ENCODE measurements at regions not wholly inside any gene's neighbourhood (a gene's known extent, or its start where the extent isn't known, plus 50 kb on each side); places are given as distances from the start of the nearest gene placed in this dataset.

- H3K4me1 ChIP-seq (ENCODE audit: control insufficient read depth, insufficient read depth, low read length): no peaks in the 10 kb centered on the region
- H3K27me3 ChIP-seq (ENCODE audit: control insufficient read depth, insufficient read depth, low read length): no peaks in the 10 kb centered on the region
- no peak overlapping the region for H3K4me3 ChIP-seq (ENCODE audit: low read length)
- no peaks in the 10 kb centered on the region for H3K9me3 ChIP-seq (ENCODE audit: control insufficient read depth, insufficient read depth, low read length)
- H3K27ac ChIP-seq (ENCODE audit: low read length): no peak overlapping the region
- no CpG with 5 or more reads among the region's 2 CpGs for WGBS (ENCODE audit: insufficient coverage, insufficient read length)
- no peak for DNase-seq (ENCODE audit: low read depth, low spot score)
- no peaks in the 10 kb centered on the region for H3K36me3 ChIP-seq (ENCODE audit: control insufficient read depth, insufficient read depth, low read length)
Observed at GRCh38 chr13:80059789-80060188, 281.1 kb downstream of the SPRY2 start.

GRCh38 chr13:80058626-80059025, 282.3 kb downstream of the SPRY2 start:
- no peaks in the 10 kb centered on the region for H3K4me1 ChIP-seq (ENCODE audit: control insufficient read depth, insufficient read depth, low read length)
- no peaks in the 10 kb centered on the region for H3K27me3 ChIP-seq (ENCODE audit: control insufficient read depth, insufficient read depth, low read length)
- WGBS (ENCODE audit: insufficient coverage, insufficient read length): no CpG with 5 or more reads among the region's 4 CpGs
- no peak overlapping the region for H3K27ac ChIP-seq (ENCODE audit: low read length)
- no peak for DNase-seq (ENCODE audit: low read depth, low spot score)
- H3K4me3 ChIP-seq (ENCODE audit: low read length): no peak overlapping the region
- H3K9me3 ChIP-seq (ENCODE audit: control insufficient read depth, insufficient read depth, low read length): no peaks in the 10 kb centered on the region
- H3K36me3 ChIP-seq (ENCODE audit: control insufficient read depth, insufficient read depth, low read length): no peaks in the 10 kb centered on the region

- no peaks in the 10 kb centered on the region for H3K9me3 ChIP-seq (ENCODE audit: control insufficient read depth, insufficient read depth, low read length)
- no peak for DNase-seq (ENCODE audit: low read depth, low spot score)
Observed at GRCh38 chr13:80055847-80056246, 285.1 kb downstream of the SPRY2 start.

GRCh38 chr13:80054806-80055205, 286.1 kb downstream of the SPRY2 start:
- Histone ChIP-seq H3K4me1 (ENCODE audit: control insufficient read depth, insufficient read depth, low read length) (no peaks in the 10 kb centered on the region), H3K36me3 (ENCODE audit: control insufficient read depth, insufficient read depth, low read length) (no peaks in the 10 kb centered on the region), H3K4me3 (ENCODE audit: low read length) (no peak overlapping the region), H3K9me3 (ENCODE audit: control insufficient read depth, insufficient read depth, low read length) (no peaks in the 10 kb centered on the region), H3K27me3 (ENCODE audit: control insufficient read depth, insufficient read depth, low read length) (no peaks in the 10 kb centered on the region), H3K27ac (ENCODE audit: low read length) (no peak overlapping the region)
- no peak for DNase-seq (ENCODE audit: low read depth, low spot score)
- WGBS (ENCODE audit: insufficient coverage, insufficient read length): no CpG with 5 or more reads among the region's 3 CpGs

More at GRCh38 chr13:80055847-80056246, 285.1 kb downstream of the SPRY2 start:
- no CpG with 5 or more reads among the region's 4 CpGs for WGBS (ENCODE audit: insufficient coverage, insufficient read length)
- H3K36me3 ChIP-seq (ENCODE audit: control insufficient read depth, insufficient read depth, low read length): no peaks in the 10 kb centered on the region
- no peak overlapping the region for H3K4me3 ChIP-seq (ENCODE audit: low read length)
- H3K4me1 ChIP-seq (ENCODE audit: control insufficient read depth, insufficient read depth, low read length): no peaks in the 10 kb centered on the region
- no peak overlapping the region for H3K27ac ChIP-seq (ENCODE audit: low read length)
- H3K27me3 ChIP-seq (ENCODE audit: control insufficient read depth, insufficient read depth, low read length): no peaks in the 10 kb centered on the region

- Histone ChIP-seq H3K9me3 (ENCODE audit: control insufficient read depth, insufficient read depth, low read length) (no peaks in the 10 kb centered on the region), H3K4me3 (ENCODE audit: low read length) (no peak overlapping the region), H3K36me3 (ENCODE audit: control insufficient read depth, insufficient read depth, low read length) (no peaks in the 10 kb centered on the region), H3K27me3 (ENCODE audit: control insufficient read depth, insufficient read depth, low read length) (no peaks in the 10 kb centered on the region), H3K27ac (ENCODE audit: low read length) (no peak overlapping the region), H3K4me1 (ENCODE audit: control insufficient read depth, insufficient read depth, low read length) (no peaks in the 10 kb centered on the region)
- DNase-seq (ENCODE audit: low read depth, low spot score): no peak
Observed at GRCh38 chr13:80052286-80052685, 288.6 kb downstream of the SPRY2 start.

- DNase-seq (ENCODE audit: low read depth, low spot score): no peak
- no peak overlapping the region for H3K4me3 ChIP-seq (ENCODE audit: low read length)
- no peak overlapping the region for H3K27ac ChIP-seq (ENCODE audit: low read length)
- no peaks in the 10 kb centered on the region for H3K4me1 ChIP-seq (ENCODE audit: control insufficient read depth, insufficient read depth, low read length)
- no peaks in the 10 kb centered on the region for H3K36me3 ChIP-seq (ENCODE audit: control insufficient read depth, insufficient read depth, low read length)
- no CpG with 5 or more reads among the region's 1 CpG for WGBS (ENCODE audit: insufficient coverage, insufficient read length)
- H3K27me3 ChIP-seq (ENCODE audit: control insufficient read depth, insufficient read depth, low read length): no peaks in the 10 kb centered on the region
- H3K9me3 ChIP-seq (ENCODE audit: control insufficient read depth, insufficient read depth, low read length): no peaks in the 10 kb centered on the region
Observed at GRCh38 chr13:80050252-80050651, 290.7 kb downstream of the SPRY2 start.

- H3K4me3 ChIP-seq (ENCODE audit: low read length): no peak overlapping the region
- H3K9me3 ChIP-seq (ENCODE audit: control insufficient read depth, insufficient read depth, low read length): no peaks in the 10 kb centered on the region
- no peak overlapping the region for H3K27ac ChIP-seq (ENCODE audit: low read length)
- no peaks in the 10 kb centered on the region for H3K4me1 ChIP-seq (ENCODE audit: control insufficient read depth, insufficient read depth, low read length)
- no peak for DNase-seq (ENCODE audit: low read depth, low spot score)
- H3K36me3 ChIP-seq (ENCODE audit: control insufficient read depth, insufficient read depth, low read length): no peaks in the 10 kb centered on the region
- no peaks in the 10 kb centered on the region for H3K27me3 ChIP-seq (ENCODE audit: control insufficient read depth, insufficient read depth, low read length)
- no CpG with 5 or more reads among the region's 7 CpGs for WGBS (ENCODE audit: insufficient coverage, insufficient read length)
Observed at GRCh38 chr13:80048802-80049201, 292.1 kb downstream of the SPRY2 start.

GRCh38 chr13:80048030-80048429, 292.9 kb downstream of the SPRY2 start:
- Histone ChIP-seq H3K27ac (ENCODE audit: low read length) (no peak overlapping the region), H3K27me3 (ENCODE audit: control insufficient read depth, insufficient read depth, low read length) (no peaks in the 10 kb centered on the region), H3K4me1 (ENCODE audit: control insufficient read depth, insufficient read depth, low read length) (no peaks in the 10 kb centered on the region), H3K9me3 (ENCODE audit: control insufficient read depth, insufficient read depth, low read length) (no peaks in the 10 kb centered on the region), H3K36me3 (ENCODE audit: control insufficient read depth, insufficient read depth, low read length) (no peaks in the 10 kb centered on the region), H3K4me3 (ENCODE audit: low read length) (no peak overlapping the region)
- WGBS (ENCODE audit: insufficient coverage, insufficient read length): no CpG with 5 or more reads among the region's 1 CpG
- DNase-seq (ENCODE audit: low read depth, low spot score): no peak

GRCh38 chr13:80047406-80047805, 293.5 kb downstream of the SPRY2 start:
- no peak overlapping the region for H3K4me3 ChIP-seq (ENCODE audit: low read length)
- DNase-seq (ENCODE audit: low read depth, low spot score): no peak
- WGBS (ENCODE audit: insufficient coverage, insufficient read length): no CpG with 5 or more reads among the region's 8 CpGs
- no peaks in the 10 kb centered on the region for H3K9me3 ChIP-seq (ENCODE audit: control insufficient read depth, insufficient read depth, low read length)
- H3K36me3 ChIP-seq (ENCODE audit: control insufficient read depth, insufficient read depth, low read length): no peaks in the 10 kb centered on the region
- no peaks in the 10 kb centered on the region for H3K4me1 ChIP-seq (ENCODE audit: control insufficient read depth, insufficient read depth, low read length)
- no peak overlapping the region for H3K27ac ChIP-seq (ENCODE audit: low read length)
- H3K27me3 ChIP-seq (ENCODE audit: control insufficient read depth, insufficient read depth, low read length): no peaks in the 10 kb centered on the region

GRCh38 chr13:80040981-80041317, 300.0 kb downstream of the SPRY2 start:
- no CpG with 5 or more reads among the region's 4 CpGs for WGBS (ENCODE audit: insufficient coverage, insufficient read length)
- no peak overlapping the region for H3K27ac ChIP-seq (ENCODE audit: low read length)

GRCh38 chr13:80040196-80040980, 300.5 kb downstream of the SPRY2 start:
- Histone ChIP-seq H3K27me3 (ENCODE audit: control insufficient read depth, insufficient read depth, low read length) (no peaks in the 10 kb centered on the region), H3K9me3 (ENCODE audit: control insufficient read depth, insufficient read depth, low read length) (no peaks in the 10 kb centered on the region), H3K36me3 (ENCODE audit: control insufficient read depth, insufficient read depth, low read length) (no peaks in the 10 kb centered on the region), H3K27ac (ENCODE audit: low read length) (no peak overlapping the region), H3K4me3 (ENCODE audit: low read length) (no peak overlapping the region), H3K4me1 (ENCODE audit: control insufficient read depth, insufficient read depth, low read length) (no peaks in the 10 kb centered on the region)
- no peak for DNase-seq (ENCODE audit: low read depth, low spot score)
- no CpG with 5 or more reads among the region's 4 CpGs for WGBS (ENCODE audit: insufficient coverage, insufficient read length)

More at GRCh38 chr13:80040981-80041317, 300.0 kb downstream of the SPRY2 start:
- no peaks in the 10 kb centered on the region for H3K36me3 ChIP-seq (ENCODE audit: control insufficient read depth, insufficient read depth, low read length)
- no peak overlapping the region for H3K4me3 ChIP-seq (ENCODE audit: low read length)
- no peaks in the 10 kb centered on the region for H3K27me3 ChIP-seq (ENCODE audit: control insufficient read depth, insufficient read depth, low read length)
- no peak for DNase-seq (ENCODE audit: low read depth, low spot score)
- H3K9me3 ChIP-seq (ENCODE audit: control insufficient read depth, insufficient read depth, low read length): no peaks in the 10 kb centered on the region
- H3K4me1 ChIP-seq (ENCODE audit: control insufficient read depth, insufficient read depth, low read length): no peaks in the 10 kb centered on the region
